GM19467 (cell line): ENCODE measurements at regions not wholly inside any gene's neighbourhood (a gene's known extent, or its start where the extent isn't known, plus 50 kb on each side); places are given as distances from the start of the nearest gene placed in this dataset.

Experiments used
- ATAC-seq: cut with Tn5 transposase; IDR thresholded peaks from one replicate; pipeline ENCODE4 v1.9.1; 2021; ENCODE audit warnings: mild to moderate bottlenecking, moderate library complexity; ENCODE audit not compliant: unreplicated experiment

DNA sequence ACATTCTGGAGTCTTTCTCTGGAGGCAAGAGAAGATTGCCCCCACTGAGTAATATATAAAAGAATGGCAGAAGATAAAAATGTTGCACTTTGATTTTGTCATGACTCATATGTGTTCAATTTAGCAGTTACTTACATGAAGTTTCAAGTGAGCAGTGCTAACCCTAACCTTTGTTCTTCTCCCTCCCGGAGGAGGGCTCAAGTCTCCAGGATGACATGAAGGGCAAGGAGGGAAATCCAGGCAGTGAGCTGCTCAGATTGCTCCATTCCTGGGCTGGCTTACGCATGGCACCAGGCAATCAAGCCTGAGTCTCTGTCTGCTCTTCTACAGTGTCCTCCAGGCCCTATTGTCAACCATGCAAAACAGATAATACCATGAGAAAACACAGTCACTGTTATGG lies 322.3 kb downstream of the DUSP6 start:
- ATAC-seq: no peak

DNA sequence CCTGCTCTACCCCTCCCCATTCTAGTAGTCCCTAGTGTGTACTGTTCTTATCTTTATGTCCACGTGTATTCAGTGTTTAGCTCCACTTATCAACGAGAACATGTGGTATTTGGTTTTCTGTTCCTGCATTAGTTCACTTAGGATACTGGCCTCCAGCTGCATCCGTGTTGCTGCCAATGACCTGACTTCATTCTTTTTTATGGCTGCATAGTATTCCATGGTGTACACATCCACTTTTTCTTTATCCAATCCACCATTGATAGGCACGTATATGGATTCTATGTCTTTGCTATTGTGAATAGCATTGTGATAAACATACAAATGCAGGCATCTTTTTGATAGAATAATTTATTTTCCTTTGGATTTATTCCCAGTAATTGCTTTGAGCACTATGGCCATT lies 327.7 kb downstream of the DUSP6 start:
- ATAC-seq: no peak

DNA sequence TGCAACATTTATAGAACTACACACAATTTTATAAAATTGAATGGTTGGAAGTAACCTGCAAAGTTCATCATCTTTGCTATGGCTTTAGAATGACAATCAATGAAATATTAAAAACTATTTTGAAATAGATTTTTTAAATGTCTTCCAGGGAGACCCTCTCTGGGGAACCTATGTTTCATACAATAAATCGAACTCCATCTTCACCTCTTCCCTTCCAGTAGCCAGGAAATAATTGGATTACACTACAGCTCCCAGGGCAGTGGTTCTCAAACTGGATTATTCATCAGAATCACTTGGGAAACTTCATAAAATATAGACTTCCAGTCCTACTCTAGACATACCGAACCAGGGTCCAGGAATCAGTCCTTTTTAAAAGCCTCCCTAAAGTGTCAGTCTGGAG lies 328.4 kb downstream of the DUSP6 start:
- ATAC-seq: no peak

- ATAC-seq: no peak
Observed at GRCh38 chr12:89020689-89021088, 331.6 kb downstream of the DUSP6 start.

- no peak for ATAC-seq
Observed at GRCh38 chr12:89020121-89020480, 332.2 kb downstream of the DUSP6 start.

- peak; percentile 96 for ATAC-seq
Observed at GRCh38 chr12:89019439-89020120, 332.7 kb downstream of the DUSP6 start.

- ATAC-seq: no peak
Observed at GRCh38 chr12:89016970-89017778, 335.1 kb downstream of the DUSP6 start.

DNA sequence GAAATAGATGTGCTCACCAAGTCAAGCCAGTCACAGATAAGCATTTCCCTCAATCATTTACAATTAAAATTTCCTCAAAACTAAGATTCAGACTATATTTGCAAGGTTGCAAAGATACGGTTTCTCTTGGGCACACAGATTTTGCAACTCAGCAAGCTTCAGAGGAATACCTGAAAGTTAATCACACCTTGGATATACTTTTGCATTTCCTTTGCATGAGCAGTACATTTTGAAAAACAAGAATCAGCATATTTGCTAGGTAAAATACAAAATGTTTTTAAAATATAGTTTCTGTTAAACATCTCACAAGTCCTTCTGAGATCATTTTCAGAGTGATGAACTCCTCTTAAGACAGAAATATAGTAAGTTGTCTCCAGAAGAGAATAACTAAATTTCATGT lies 336.9 kb downstream of the DUSP6 start:
- ATAC-seq: no peak

- no peak for ATAC-seq
Observed at GRCh38 chr12:88998421-88998820, 353.9 kb downstream of the DUSP6 start.

DNA sequence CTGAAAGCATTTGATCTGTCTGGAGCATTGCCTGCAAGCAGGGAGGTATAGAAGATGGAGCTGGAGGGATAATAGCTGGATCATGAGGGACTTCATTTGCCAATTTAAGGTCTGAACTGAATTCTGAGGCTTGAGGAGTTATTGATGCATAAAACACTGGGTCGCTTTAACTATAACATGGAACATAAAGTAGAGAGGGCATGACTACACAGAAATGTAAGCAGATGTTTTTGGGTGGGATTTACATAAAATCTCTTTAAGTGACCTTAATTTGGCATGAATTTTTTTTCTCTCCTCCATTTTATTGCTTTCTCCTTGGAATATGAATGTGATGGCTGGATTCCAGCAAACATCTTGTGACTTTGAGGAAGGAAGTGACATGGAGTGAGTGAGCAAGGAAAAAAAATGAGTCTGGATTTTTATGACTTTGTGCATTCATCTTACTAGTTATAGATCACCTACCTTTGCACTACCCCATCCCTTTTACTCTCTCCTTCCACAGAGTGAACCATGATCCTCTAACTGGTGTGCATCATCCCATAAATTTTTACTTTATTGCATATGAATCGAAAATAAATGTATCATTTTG lies 356.0 kb downstream of the DUSP6 start:
- no peak for ATAC-seq

- ATAC-seq: no peak
Observed at GRCh38 chr12:88994971-88995370, 357.3 kb downstream of the DUSP6 start.

- no peak for ATAC-seq
Observed at GRCh38 chr12:88994537-88994936, 357.8 kb downstream of the DUSP6 start.

DNA sequence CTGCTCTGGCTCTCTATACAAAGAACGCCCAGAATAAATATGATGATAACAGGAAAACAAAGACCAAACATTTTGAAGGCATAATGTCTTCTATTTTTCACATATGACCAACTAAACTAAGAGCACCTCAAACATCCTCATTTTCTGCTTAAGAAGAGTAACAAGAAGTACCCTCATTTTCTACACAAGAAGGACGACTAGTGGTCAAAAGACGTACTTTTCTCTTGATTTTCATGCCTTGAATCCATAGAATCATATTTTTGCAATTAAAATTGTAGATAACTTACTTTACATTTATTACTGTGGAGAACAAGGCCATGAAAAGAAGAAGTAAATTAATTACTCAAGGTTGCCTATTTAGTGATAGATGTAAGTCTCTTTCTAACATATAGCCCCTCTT lies 358.6 kb downstream of the DUSP6 start:
- no peak for ATAC-seq

DNA sequence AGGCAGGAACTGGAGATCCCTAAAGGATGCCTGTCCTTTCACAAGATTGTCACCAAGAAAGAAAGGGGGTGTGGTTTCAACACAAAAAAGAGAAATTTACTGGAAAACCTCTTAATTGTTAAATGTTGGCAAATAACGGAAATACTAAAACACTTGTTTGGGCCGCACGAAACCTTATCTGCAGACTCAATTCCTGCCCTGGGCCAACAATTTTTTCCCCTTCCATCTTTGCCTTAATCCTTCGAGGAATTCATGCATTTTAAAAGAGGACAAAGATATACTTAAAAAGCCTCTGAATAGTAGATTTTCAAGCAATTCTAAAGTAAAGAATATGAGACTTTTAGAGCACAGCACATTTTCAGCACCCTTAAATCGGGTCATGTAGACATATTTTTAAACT lies 366.2 kb downstream of the DUSP6 start:
- ATAC-seq: no peak

DNA sequence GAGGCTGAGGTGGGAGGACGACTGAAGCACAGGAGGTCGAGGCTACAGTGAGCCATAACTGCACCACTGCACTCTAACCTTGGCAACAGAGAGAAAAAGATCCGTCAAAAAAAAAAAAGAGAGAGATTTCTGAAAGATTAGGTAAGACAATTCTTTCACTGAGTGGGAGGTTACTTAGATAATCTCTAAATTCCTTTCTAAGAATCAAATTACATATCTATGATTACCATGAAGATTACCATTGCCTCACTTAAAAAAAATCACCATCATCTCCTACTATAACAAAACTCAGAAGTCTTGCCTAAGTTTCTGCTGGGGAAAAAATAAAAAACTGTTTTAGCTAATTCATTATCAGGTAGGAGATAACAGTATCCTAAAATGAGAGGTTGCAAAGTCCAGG lies 366.7 kb downstream of the DUSP6 start:
- ATAC-seq: no peak

DNA sequence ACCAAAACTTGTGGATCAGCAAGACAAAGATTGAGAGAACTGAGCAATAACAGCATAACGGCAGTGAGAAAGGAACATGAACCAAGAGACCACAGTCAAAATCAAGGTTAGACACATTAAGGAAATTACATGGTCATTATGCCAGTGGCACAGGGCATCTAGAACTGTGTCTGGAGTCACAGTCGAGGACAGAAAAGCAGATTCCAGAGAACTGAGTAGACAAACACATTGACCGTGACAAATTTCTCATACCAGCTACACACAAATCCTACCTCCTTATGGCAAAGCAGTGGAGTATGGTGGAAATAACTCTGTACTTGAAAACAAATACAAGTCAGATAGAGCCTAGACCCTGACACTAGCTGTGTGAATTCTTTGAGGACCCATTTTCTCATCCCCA lies 367.3 kb downstream of the DUSP6 start:
- ATAC-seq: no peak

DNA sequence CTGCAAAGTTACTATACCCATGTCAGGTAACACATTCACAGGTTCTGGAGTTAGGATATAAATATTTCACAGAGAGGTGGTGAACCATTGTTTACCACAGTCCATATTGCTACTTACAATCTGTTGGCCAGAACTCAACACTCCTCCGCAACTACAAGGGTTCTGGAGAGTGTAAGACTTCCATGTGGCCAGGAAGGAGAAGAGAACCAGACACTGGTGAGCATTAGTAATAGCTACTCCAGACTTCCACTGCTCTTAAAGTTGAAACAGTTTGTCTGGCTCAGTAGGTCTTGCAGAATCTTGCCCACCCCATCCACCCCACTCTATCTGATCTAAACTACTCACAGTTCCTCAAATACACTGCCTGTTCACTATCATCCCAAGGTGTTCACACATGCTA lies 369.6 kb downstream of the DUSP6 start:
- ATAC-seq: no peak

- no peak for ATAC-seq
Observed at GRCh38 chr12:88977115-88977514, 375.2 kb downstream of the DUSP6 start.

DNA sequence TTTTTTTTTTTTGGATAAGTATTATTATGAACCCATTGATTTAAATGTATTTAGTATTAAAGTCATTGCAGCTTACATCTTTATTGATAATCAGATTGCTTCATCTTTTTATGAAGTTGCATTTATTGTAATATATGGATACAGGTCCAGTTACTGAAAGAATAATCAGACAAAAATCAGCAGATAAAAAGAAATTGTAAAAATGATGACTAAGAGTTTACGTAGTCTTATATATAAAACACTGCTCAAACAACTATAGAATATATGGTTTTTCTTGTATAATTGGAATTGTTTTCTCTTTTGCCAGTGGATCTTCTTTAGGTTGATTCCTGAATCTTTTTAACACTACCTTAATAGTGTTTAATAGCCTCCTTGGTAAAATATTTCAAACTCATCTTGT lies 378.3 kb downstream of the DUSP6 start:
- no peak for ATAC-seq

DNA sequence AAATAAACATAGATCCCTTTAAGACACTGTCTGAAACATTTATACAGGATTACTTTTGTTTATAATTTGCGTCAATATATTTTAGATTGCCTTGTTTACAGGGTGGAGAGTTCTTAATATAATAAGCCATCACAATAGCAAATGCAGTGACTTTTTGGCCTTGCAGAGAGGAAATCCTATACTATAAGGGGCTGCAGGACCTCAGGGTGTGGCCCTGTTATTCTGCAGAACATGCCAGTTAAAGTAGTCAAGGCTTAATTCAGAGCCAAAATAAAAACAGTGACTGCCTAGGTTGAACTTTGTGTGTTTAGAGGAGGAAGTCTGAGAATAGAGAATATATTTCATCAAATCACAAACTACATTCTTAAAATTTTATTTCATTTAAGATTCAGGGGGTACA lies 381.6 kb downstream of the DUSP6 start:
- ATAC-seq: no peak

DNA sequence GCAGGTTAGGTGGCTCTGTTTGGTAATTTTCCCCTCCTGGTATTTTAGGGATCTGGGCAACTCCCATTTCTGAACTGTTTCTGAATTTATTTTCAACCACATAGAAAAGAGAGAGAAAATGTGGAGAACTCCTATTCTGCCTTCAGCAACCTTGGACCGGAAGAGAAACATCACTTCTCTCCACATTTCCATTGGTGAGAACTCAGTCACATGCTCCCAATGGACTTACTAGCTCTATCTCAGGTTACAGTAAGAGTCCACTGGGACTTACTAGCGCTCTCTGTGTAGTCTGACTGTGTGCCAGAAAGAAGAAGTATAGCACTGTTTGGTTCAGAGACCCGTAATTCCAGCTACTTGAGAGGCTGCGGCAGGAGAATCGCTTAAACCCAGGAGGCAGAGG lies 383.2 kb downstream of the DUSP6 start:
- ATAC-seq: no peak

GRCh38 chr12:88960213-88960878 lies 380.1 kb upstream of the KITLG start:
- ATAC-seq: no peak
